ENCODE measurements at regions not wholly inside any gene's neighbourhood (a gene's known extent, or its start where the extent isn't known, plus 50 kb on each side); places are given as distances from the start of the nearest gene placed in this dataset.

GRCh38 chr20:7776148-7776547, 164.1 kb downstream of the HAO1 start:
- Histone ChIP-seq H3K27ac (ENCODE audit: low read depth in 1 of 2, low read length in 2 of 2) (no peak overlapping the region), H3K4me3 (ENCODE audit: low read depth in 1 of 3, low read length in 3 of 3) (no peak overlapping the region), H3K9me3 (ENCODE audit: control insufficient read depth in 4 of 4, low read length in 3 of 4) (no peaks in the 10 kb centered on the region), H3K27me3 (ENCODE audit: control insufficient read depth in 4 of 4, insufficient read depth in 4 of 4, low read length in 3 of 4) (no peaks in the 10 kb centered on the region), H3K36me3 (ENCODE audit: control insufficient read depth in 4 of 4, insufficient read depth in 3 of 4, low read depth in 1 of 4, low read length in 3 of 4) (no peaks in the 10 kb centered on the region), H3K4me1 (ENCODE audit: control insufficient read depth in 4 of 4, insufficient read depth in 4 of 4, low read length in 3 of 4) (no peaks in the 10 kb centered on the region), H3K9ac (ENCODE audit: low read depth in 1 of 2, low read length in 2 of 2) (no peak overlapping the region)
- no peak for DNase-seq (ENCODE audit: low spot score)
- 83% methylated on average over 2 of the region's 2 CpGs for WGBS
- TF ChIP-seq RXRA (IDR thresholded peaks at IDR 0.05), result no peak
- no peak for TF ChIP-seq ATF3 (IDR thresholded peaks at IDR 0.05)
- no peak for TF ChIP-seq FOXA1 (IDR thresholded peaks at IDR 0.05)
- TF ChIP-seq FOXA2 (IDR thresholded peaks at IDR 0.05), result no peak
- no peak for TF ChIP-seq NR2F2 (IDR thresholded peaks at IDR 0.05)
- TF ChIP-seq GABPA (IDR thresholded peaks at IDR 0.05 in 1 of 2, conservative IDR thresholded peaks at IDR 0.05 in 1 of 2), result no peak
- no peak for TF ChIP-seq EGR1 (IDR thresholded peaks at IDR 0.05; ENCODE audit: low read depth in 2 of 2)
- no peak for TF ChIP-seq HNF4G (IDR thresholded peaks at IDR 0.05)
- TF ChIP-seq ZBTB33 (IDR thresholded peaks at IDR 0.05), result no peak
- TF ChIP-seq HNF4A (conservative IDR thresholded peaks at IDR 0.05), result no peak
- TF ChIP-seq CTCF (IDR thresholded peaks at IDR 0.05; ENCODE audit: low read depth, low read length, missing input control), result no peak
- no peak for TF ChIP-seq MAX (IDR thresholded peaks at IDR 0.05)
- no peak for TF ChIP-seq RAD21 (IDR thresholded peaks at IDR 0.05)

- Histone ChIP-seq H3K9ac (ENCODE audit: low read depth in 1 of 2, low read length in 2 of 2) (no peak overlapping the region), H3K36me3 (ENCODE audit: control insufficient read depth in 4 of 4, insufficient read depth in 3 of 4, low read depth in 1 of 4, low read length in 3 of 4) (no peaks in the 10 kb centered on the region), H3K4me3 (ENCODE audit: low read depth in 1 of 3, low read length in 3 of 3) (no peak overlapping the region), H3K4me1 (ENCODE audit: control insufficient read depth in 4 of 4, insufficient read depth in 4 of 4, low read length in 3 of 4) (no peaks in the 10 kb centered on the region), H3K27ac (ENCODE audit: low read depth in 1 of 2, low read length in 2 of 2) (no peak overlapping the region), H3K9me3 (ENCODE audit: control insufficient read depth in 4 of 4, low read length in 3 of 4) (no peaks in the 10 kb centered on the region), H3K27me3 (ENCODE audit: control insufficient read depth in 4 of 4, insufficient read depth in 4 of 4, low read length in 3 of 4) (no peaks in the 10 kb centered on the region)
- TF ChIP-seq SP1 (IDR thresholded peaks at IDR 0.05), result no peak
- TF ChIP-seq EGR1 (IDR thresholded peaks at IDR 0.05; ENCODE audit: low read depth in 2 of 2), result no peak
- no peak for TF ChIP-seq NR2F2 (IDR thresholded peaks at IDR 0.05)
- TF ChIP-seq GABPA (IDR thresholded peaks at IDR 0.05 in 1 of 2, conservative IDR thresholded peaks at IDR 0.05 in 1 of 2), result no peak
- no peak for TF ChIP-seq JUND (IDR thresholded peaks at IDR 0.05)
- no peak for TF ChIP-seq REST (IDR thresholded peaks at IDR 0.05)
- no peak for TF ChIP-seq FOXA2 (IDR thresholded peaks at IDR 0.05)
- TF ChIP-seq MAX (IDR thresholded peaks at IDR 0.05), result no peak
- no peak for TF ChIP-seq YY1 (IDR thresholded peaks at IDR 0.05)
- TF ChIP-seq FOXA1 (IDR thresholded peaks at IDR 0.05), result no peak
- TF ChIP-seq CTCF (IDR thresholded peaks at IDR 0.05; ENCODE audit: low read depth, low read length, missing input control), result no peak
- WGBS, result 86% methylated on average over 2 of the region's 2 CpGs
- DNase-seq (ENCODE audit: low spot score), result no peak
Measured at GRCh38 chr20:7790189-7790588, 150.1 kb downstream of the HAO1 start.

Measured in liver (tissue), 8 donors.